ENCODE measurements at regions not wholly inside any gene's neighbourhood (a gene's known extent, or its start where the extent isn't known, plus 50 kb on each side); places are given as distances from the start of the nearest gene placed in this dataset.

DNA sequence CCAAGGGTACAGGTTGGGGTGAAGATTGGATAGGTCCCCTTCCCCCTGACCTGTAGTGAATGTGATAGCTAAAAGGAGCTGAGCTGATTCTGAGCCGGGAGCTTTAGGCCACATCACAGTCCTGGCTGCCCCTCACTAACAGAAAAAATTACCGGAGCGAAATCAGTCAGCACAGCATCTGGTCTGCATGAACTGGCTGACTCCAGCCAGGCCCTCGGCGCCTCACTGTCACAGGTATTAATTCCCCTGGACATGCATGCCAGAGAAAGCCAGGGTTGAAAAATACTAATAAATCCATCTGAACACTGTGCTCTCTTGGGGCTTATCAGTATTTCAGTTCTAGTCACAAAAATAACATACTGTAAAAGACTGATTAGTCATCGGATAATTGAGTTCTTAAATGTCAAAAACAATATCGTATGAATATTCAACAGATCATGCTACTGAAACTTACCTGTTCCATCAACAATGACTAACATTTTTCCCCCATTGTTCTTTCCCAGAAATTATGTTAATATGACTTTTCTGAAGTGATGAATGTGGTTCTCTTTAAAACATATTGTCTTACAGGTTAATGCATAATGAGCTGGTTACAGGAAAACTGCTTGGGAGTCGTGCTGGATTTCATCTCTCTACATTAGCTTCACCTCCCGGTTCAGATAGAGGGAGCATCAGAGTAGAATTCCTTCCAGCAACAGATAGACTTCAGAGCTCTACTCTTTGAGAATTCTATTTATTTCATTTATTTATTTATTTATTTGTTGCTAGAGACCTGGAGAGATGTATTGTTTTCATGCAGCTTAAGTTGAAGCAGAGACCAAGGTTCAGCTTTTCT is 387.7 kb downstream of the NXPE2 start:
- Histone ChIP-seq H3K4me1 (no peaks in the 10 kb centered on the region), H3K27ac (no peak overlapping the region), H3K4me3 (no peak overlapping the region), H3K36me3 (ENCODE audit: low read depth, missing control alignments) (no peaks in the 10 kb centered on the region), H3K27me3 (no peaks in the 10 kb centered on the region), H3K9me3 (no peaks in the 10 kb centered on the region)
- TF ChIP-seq POLR2A (IDR thresholded peaks at IDR 0.05): no peak
- TF ChIP-seq, protein P1, sequence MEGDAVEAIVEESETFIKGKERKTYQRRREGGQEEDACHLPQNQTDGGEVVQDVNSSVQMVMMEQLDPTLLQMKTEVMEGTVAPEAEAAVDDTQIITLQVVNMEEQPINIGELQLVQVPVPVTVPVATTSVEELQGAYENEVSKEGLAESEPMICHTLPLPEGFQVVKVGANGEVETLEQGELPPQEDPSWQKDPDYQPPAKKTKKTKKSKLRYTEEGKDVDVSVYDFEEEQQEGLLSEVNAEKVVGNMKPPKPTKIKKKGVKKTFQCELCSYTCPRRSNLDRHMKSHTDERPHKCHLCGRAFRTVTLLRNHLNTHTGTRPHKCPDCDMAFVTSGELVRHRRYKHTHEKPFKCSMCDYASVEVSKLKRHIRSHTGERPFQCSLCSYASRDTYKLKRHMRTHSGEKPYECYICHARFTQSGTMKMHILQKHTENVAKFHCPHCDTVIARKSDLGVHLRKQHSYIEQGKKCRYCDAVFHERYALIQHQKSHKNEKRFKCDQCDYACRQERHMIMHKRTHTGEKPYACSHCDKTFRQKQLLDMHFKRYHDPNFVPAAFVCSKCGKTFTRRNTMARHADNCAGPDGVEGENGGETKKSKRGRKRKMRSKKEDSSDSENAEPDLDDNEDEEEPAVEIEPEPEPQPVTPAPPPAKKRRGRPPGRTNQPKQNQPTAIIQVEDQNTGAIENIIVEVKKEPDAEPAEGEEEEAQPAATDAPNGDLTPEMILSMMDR (IDR thresholded peaks at IDR 0.05): no peak
- intact Hi-C loops (cut with DNase I; ENCODE audit: low total_unique reads): no loop called here
- 76 to 79% methylated on average over 9 of the region's 9 CpGs for WGBS, 2 donors
- DNase-seq: no peak

DNA sequence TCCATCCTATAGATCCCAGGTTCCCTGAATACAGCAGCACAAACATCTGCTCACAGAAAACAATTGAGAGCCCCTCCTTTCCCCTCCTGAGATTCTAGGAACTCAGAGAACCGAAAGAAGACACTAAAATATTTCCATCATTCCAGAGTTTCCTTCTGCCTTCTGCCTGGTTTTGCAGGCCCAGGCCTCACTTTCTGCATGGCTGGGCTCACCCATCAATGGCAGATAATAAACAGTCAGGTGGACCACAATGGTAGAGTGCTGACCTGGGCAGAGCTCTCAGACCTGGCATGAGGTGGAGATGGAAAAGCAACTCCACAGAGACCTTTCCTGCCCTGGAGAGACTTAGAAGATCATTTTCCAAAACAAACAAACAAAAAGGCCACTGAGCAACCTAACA is 389.1 kb downstream of the NXPE2 start:
- H3K4me3 ChIP-seq: no peak overlapping the region
- no peaks in the 10 kb centered on the region for H3K27me3 ChIP-seq
- no peak overlapping the region for H3K27ac ChIP-seq
- H3K9me3 ChIP-seq: no peaks in the 10 kb centered on the region
- H3K4me1 ChIP-seq: no peaks in the 10 kb centered on the region
- TF ChIP-seq, protein P1 (IDR thresholded peaks at IDR 0.05): no peak
- TF ChIP-seq POLR2A (IDR thresholded peaks at IDR 0.05): no peak
- DNase-seq: no peak
- WGBS, 2 donors: 13 to 41% methylated on average over 1 of the region's 1 CpG
- intact Hi-C loops (cut with DNase I; ENCODE audit: low total_unique reads): no loop called here
- no peaks in the 10 kb centered on the region for H3K36me3 ChIP-seq (ENCODE audit: low read depth, missing control alignments)

DNA sequence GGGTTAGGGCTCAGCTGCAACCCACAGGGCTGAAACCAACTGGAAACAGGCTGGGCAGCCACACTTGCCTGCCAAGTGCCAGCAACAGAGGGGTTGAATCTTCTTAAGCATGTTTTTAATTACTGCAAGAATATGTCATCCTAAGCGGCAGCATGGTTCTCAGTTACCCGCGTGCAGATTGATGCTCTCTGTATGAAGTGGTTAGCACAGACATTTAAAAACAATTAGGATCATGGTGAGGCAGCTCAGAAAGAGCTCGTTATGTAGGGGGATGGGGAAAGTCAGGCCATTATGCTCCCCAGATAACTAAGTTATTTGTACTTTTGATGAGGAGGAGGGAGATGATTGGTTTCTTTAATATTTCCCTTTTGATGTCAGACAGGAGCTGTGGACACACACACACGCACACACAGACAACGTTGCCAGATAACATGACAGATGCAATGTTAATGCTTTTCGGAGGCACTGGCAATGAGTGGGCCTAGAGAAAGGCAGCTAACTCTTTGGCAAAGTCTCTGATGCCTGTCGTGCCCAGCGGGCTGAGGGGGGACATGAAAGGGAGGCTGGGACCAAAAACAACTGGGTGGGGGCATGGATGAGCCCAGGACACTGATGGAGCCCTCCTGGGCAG is 389.7 kb downstream of the NXPE2 start:
- TF ChIP-seq, protein P1 (IDR thresholded peaks at IDR 0.05): no peak
- TF ChIP-seq POLR2A (IDR thresholded peaks at IDR 0.05): no peak
- H3K4me1 ChIP-seq: no peaks in the 10 kb centered on the region
- DNase-seq: no peak
- intact Hi-C loops (cut with DNase I; ENCODE audit: low total_unique reads): no loop called here
- no peaks in the 10 kb centered on the region for H3K27me3 ChIP-seq
- no peaks in the 10 kb centered on the region for H3K9me3 ChIP-seq
- no peak overlapping the region for H3K27ac ChIP-seq
- H3K4me3 ChIP-seq: no peak overlapping the region
- H3K36me3 ChIP-seq (ENCODE audit: low read depth, missing control alignments): no peaks in the 10 kb centered on the region
- 67 to 73% methylated on average over 9 of the region's 9 CpGs for WGBS, 2 donors

DNA sequence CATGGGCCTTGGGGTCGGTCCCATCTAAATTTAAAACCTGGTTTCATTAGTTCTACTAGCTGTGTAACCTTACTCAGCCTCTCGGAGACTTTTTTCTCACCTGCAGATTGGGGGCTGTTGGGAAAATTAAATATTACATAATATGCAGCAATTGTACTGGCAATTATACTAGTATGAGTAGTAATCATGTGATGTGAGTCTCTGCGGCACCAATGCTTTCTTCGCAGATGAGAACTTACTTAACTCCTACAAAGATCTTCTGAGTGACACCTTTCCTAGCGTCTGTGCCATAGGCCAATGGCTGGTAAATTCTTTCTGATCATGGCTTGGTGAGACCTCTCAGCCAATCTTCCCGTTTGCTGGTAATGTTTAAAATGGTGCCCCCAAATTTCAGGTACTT is 391.3 kb downstream of the NXPE2 start:
- no peak for TF ChIP-seq POLR2A (IDR thresholded peaks at IDR 0.05)
- TF ChIP-seq, protein P1 (IDR thresholded peaks at IDR 0.05): no peak
- intact Hi-C loops (cut with DNase I; ENCODE audit: low total_unique reads): no loop called here
- 84 to 95% methylated on average over 6 of the region's 6 CpGs for WGBS, 2 donors

More for the DNA sequence above, 391.3 kb downstream of the NXPE2 start:
- Histone ChIP-seq H3K4me1 (no peaks in the 10 kb centered on the region), H3K27ac (no peak overlapping the region), H3K4me3 (no peak overlapping the region), H3K27me3 (no peaks in the 10 kb centered on the region), H3K36me3 (ENCODE audit: low read depth, missing control alignments) (no peaks in the 10 kb centered on the region), H3K9me3 (no peaks in the 10 kb centered on the region)
- DNase-seq: no peak

All from testis (tissue), 2 donors.